OCI-M1 (cell line): ENCODE measurements at regions not wholly inside any gene's neighbourhood (a gene's known extent, or its start where the extent isn't known, plus 50 kb on each side); places are given as distances from the start of the nearest gene placed in this dataset.

Source experiments
- DNase-seq: peaks from one replicate; lab custom pipeline; 2025; lab: John Stamatoyannopoulos, UW

DNA sequence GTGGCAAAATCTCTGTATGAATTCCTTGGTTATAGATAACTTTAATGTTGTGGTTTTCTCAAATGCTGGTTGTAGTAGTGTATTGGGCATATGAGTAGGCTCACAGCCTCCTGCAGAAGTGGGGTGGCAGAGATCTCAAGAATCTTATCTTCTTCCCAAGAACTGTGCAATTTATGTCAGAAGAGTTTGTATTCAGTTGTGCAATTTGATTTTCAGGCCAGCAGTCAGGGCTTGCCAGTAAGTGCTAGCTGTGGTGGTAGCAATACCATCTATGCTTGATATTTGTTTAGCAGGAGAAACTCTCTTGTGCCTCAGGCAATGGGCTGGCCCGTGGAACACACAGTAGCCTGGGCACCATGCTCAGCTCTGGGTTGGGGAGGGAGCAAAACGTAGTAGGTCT lies 58.4 kb upstream of the GOLIM4 start:
- peak; percentile 21 for DNase-seq

DNA sequence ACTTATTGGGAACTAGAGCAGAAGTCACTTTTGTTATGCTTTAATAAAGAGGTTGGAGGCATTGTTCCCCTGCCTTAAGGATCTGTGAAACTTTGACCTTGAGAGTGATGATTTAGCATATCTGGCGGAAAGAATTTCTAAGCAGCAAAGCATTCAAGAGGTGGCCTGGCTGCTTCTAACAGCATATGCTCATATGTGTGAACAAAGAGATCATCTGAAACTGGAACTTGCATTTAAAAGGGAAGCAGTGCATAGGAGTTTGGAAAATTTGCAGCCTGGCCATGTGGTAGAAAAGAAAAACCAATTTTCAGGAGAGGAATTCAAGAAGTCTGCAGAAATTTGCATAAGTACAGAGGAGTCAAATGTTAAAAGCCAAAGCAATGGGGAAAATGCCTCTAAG lies 56.4 kb upstream of the GOLIM4 start:
- no peak for DNase-seq
